Psoas muscle (tissue), 7 donors: ENCODE measurements at regions not wholly inside any gene's neighbourhood (a gene's known extent, or its start where the extent isn't known, plus 50 kb on each side); places are given as distances from the start of the nearest gene placed in this dataset.

Source experiments
- ATAC-seq, 4 donors: fragments of 200-7000 bp; cut with Tn5 transposase; one replicate each; pipeline ENCODE4 v1.9.1; 2020; ENCODE audit warnings: moderate library complexity in 3 of 4, mild to moderate bottlenecking in 2 of 4
- DNase-seq, 2 donors: peaks; one replicate each; pipeline ENCODE4 v3.0.0-alpha.2; 2020
- H3K27ac ChIP-seq: fragments of 200-600 bp; one replicate; pipeline ENCODE4 v1.8.0; 2022
- H3K27me3 ChIP-seq, 3 donors: fragments of 200-600 bp in 1 of 3; one replicate each; pipeline versions ENCODE4 v1.6.1 to v1.8.0; 2013 to 2022; ENCODE audit warnings: low read length in 2 of 3, mild to moderate bottlenecking in 2 of 3, moderate library complexity in 1 of 3; ENCODE audit not compliant: insufficient read depth in 3 of 3
- H3K36me3 ChIP-seq, 2 donors: fragments of 200-600 bp in 1 of 2; one replicate each; pipeline versions ENCODE4 v1.6.1 to v1.8.0; 2013 to 2022; ENCODE audit warnings: low read depth in 1 of 2, mild to moderate bottlenecking in 1 of 2, moderate library complexity in 1 of 2; ENCODE audit not compliant: insufficient read depth in 1 of 2
- H3K4me1 ChIP-seq: fragments of 200-600 bp; one replicate; pipeline ENCODE4 v1.8.0; 2022
- H3K4me3 ChIP-seq: fragments of 200-600 bp; one replicate; pipeline ENCODE4 v1.8.0; 2022; ENCODE audit warnings: mild to moderate bottlenecking
- H3K9me3 ChIP-seq: fragments of 200-600 bp; one replicate; pipeline ENCODE4 v1.8.0; 2022
- CTCF ChIP-seq: fragments of 200-600 bp; IDR thresholded peaks from one replicate; pipeline ENCODE4 v1.8.0; 2022; ENCODE audit warnings: antibody characterized with exemption
- WGBS, 3 donors: extraction: QIAGEN DNeasy Blood & Tissue Kit; methylation state at CpG; one replicate each; pipeline versions ENCODE4 v1.1.6 to v1.1.7; 2013; 5-methylcytosine and 5-hydroxymethylcytosine counted together
- intact Hi-C, 2 donors: fragments of 100-400 bp; cut with DNase I; formaldehyde crosslinking; loops; one replicate each; pipeline versions ENCODE4 v1.11.0 to v1.14.2; 2022
- donor health status: healthy with polysubstance abuse.
- donor health status: DM: no; HTN: no; CAD: no; lungs with moderate emphysema.
- donor health status: Bipolar disorder and iron deficiency.
- donor health status: healthy.
- donor health status: DM: yes; HTN: yes; CAD: no.
- donor health status: DM: no; HTN: no; CAD: no.
- donor health status: DM: yes; HTN: yes; CAD: no.

GRCh38 chr15:81432179-81432578 lies 58.2 kb upstream of the TMC3 start:
- TF ChIP-seq CTCF = no peak
- Histone ChIP-seq H3K36me3 (no peaks in the 10 kb centered on the region), H3K4me1 (no peaks in the 10 kb centered on the region), H3K4me3 (no peak overlapping the region), H3K9me3 (no peaks in the 10 kb centered on the region), H3K27me3 (no peaks in the 10 kb centered on the region), H3K27ac (no peak overlapping the region)
- no peak for ATAC-seq
- no peak for DNase-seq
- WGBS, 3 donors = 64 to 78% (median 74%) methylated on average over 2 of the region's 2 CpGs
- intact Hi-C loops = no loop called here

- WGBS, 3 donors = 70 to 75% (median 72%) methylated on average over 6 of the region's 6 CpGs
- H3K9me3 ChIP-seq = no peaks in the 10 kb centered on the region
- H3K36me3 ChIP-seq = no peaks in the 10 kb centered on the region
- TF ChIP-seq CTCF = no peak
- no peaks in the 10 kb centered on the region for H3K4me1 ChIP-seq
- H3K4me3 ChIP-seq = no peak overlapping the region
- DNase-seq = no peak
- ATAC-seq = no peak
- H3K27ac ChIP-seq = no peak overlapping the region
- H3K27me3 ChIP-seq = no peaks in the 10 kb centered on the region
- intact Hi-C loops = no loop called here
These were observed 53.2 kb upstream of the TMC3 start for GRCh38 chr15:81427176-81427575.

GRCh38 chr15:81425905-81426304 lies 51.9 kb upstream of the TMC3 start:
- Histone ChIP-seq H3K27ac (no peak overlapping the region), H3K9me3 (no peaks in the 10 kb centered on the region), H3K27me3 (no peaks in the 10 kb centered on the region), H3K36me3 (no peaks in the 10 kb centered on the region), H3K4me3 (no peak overlapping the region), H3K4me1 (no peaks in the 10 kb centered on the region)
- ATAC-seq (no peak), DNase-seq (no peak)
- no peak for TF ChIP-seq CTCF
- 74 to 88% (median 81%) methylated on average over 1 of the region's 1 CpG for WGBS, 3 donors
- intact Hi-C loops = no loop called here
